Esophagus squamous epithelium (tissue), 5 donors: ENCODE measurements at regions not wholly inside any gene's neighbourhood (a gene's known extent, or its start where the extent isn't known, plus 50 kb on each side); places are given as distances from the start of the nearest gene placed in this dataset.

ENCODE experiments used
- DNase-seq: peaks from one replicate; lab custom pipeline; 2025; lab: John Stamatoyannopoulos, UW
- H3K27ac ChIP-seq, 4 donors: fragments of 200-600 bp; sonication (generic); one replicate each; pipeline ENCODE4 v1.5.1; 2016 to 2019; ENCODE audit warnings: mild to moderate bottlenecking in 1 of 4
- H3K27me3 ChIP-seq, 4 donors: fragments of 200-600 bp; sonication (generic); 1 replicate in 3 of 4; 2 replicates in 1 of 4; pipeline versions ENCODE4 v1.5.1 to v1.6.0; 2017 to 2021; ENCODE audit warnings: antibody characterized with exemption in 1 of 4
- H3K36me3 ChIP-seq, 3 donors: fragments of 200-600 bp; sonication (generic); one replicate each; pipeline ENCODE4 v1.5.1; 2016 to 2019
- H3K4me1 ChIP-seq, 3 donors: fragments of 200-600 bp; sonication (generic); one replicate each; pipeline ENCODE4 v1.5.1; 2017 to 2019
- H3K4me3 ChIP-seq, 4 donors: fragments of 200-600 bp; sonication (generic); 1 replicate in 3 of 4; 2 replicates in 1 of 4; pipeline ENCODE4 v1.5.1; 2016 to 2019; ENCODE audit warnings: mild to moderate bottlenecking in 2 of 4, moderate library complexity in 1 of 4
- H3K9me3 ChIP-seq, 3 donors: fragments of 200-600 bp; sonication (generic); one replicate each; pipeline ENCODE4 v1.5.1; 2016 to 2019
- CTCF ChIP-seq, 6 experiments: fragments of 450-650 bp in 4 of 6; fragments of 200-600 bp in 2 of 6; sonication (generic) in 2 of 6; IDR thresholded peaks; one replicate each; pipeline ENCODE4 v1.5.1; 2016 to 2019; ENCODE audit warnings: antibody characterized with exemption in 6 of 6, mild to moderate bottlenecking in 4 of 6, moderate library complexity in 4 of 6
- POLR2A ChIP-seq, 4 donors: fragments of 450-650 bp; IDR thresholded peaks; one replicate each; pipeline ENCODE4 v1.6.1; 2017; ENCODE audit warnings: antibody characterized with exemption in 4 of 4, mild to moderate bottlenecking in 4 of 4, moderate library complexity in 3 of 4
- WGBS, 2 donors: methylation state at CpG; one replicate each; pipeline ENCODE4 v1.1.5; 2018; 5-methylcytosine and 5-hydroxymethylcytosine counted together
- intact Hi-C: fragments of 100-400 bp; cut with DNase I; formaldehyde crosslinking; loops from one replicate; pipeline ENCODE4 v1.15.0; 2022
- donor health status: DM: yes; HTN: yes; CAD: no.

- H3K27me3 ChIP-seq: no peaks in the 10 kb centered on the region
- no peak for DNase-seq
- H3K4me1 ChIP-seq: no peaks in the 10 kb centered on the region
- H3K27ac ChIP-seq: no peak overlapping the region
- no peaks in the 10 kb centered on the region for H3K9me3 ChIP-seq
- H3K36me3 ChIP-seq: no peaks in the 10 kb centered on the region
- H3K4me3 ChIP-seq: no peak overlapping the region
- intact Hi-C loops: no loop called here
- no peak for TF ChIP-seq POLR2A (IDR thresholded peaks at IDR 0.05)
- TF ChIP-seq CTCF (IDR thresholded peaks at IDR 0.05): no peak
These were observed 224.8 kb upstream of the ZBED5 start for GRCh38 chr11:11082646-11083045.

- no peaks in the 10 kb centered on the region for H3K4me1 ChIP-seq
- no peaks in the 10 kb centered on the region for H3K36me3 ChIP-seq
- TF ChIP-seq CTCF (IDR thresholded peaks at IDR 0.05): no peak
- no peak for TF ChIP-seq POLR2A (IDR thresholded peaks at IDR 0.05)
- no peak overlapping the region for H3K4me3 ChIP-seq
- no peaks in the 10 kb centered on the region for H3K9me3 ChIP-seq
- WGBS, 2 donors: 51 to 54% methylated on average over 4 of the region's 4 CpGs
- intact Hi-C loops: no loop called here
- H3K27me3 ChIP-seq: no peaks in the 10 kb centered on the region
- no peak for DNase-seq
- H3K27ac ChIP-seq: no peak overlapping the region
These were observed 223.9 kb upstream of the ZBED5 start for GRCh38 chr11:11081776-11082175.

GRCh38 chr11:11081288-11081687 lies 223.4 kb upstream of the ZBED5 start:
- Histone ChIP-seq H3K36me3 (no peaks in the 10 kb centered on the region), H3K9me3 (no peaks in the 10 kb centered on the region), H3K4me1 (no peaks in the 10 kb centered on the region), H3K4me3 (no peak overlapping the region), H3K27me3 (no peaks in the 10 kb centered on the region), H3K27ac (no peak overlapping the region)
- no peak for TF ChIP-seq POLR2A (IDR thresholded peaks at IDR 0.05)
- TF ChIP-seq CTCF (IDR thresholded peaks at IDR 0.05): no peak
- DNase-seq: no peak
- WGBS, 2 donors: 60 to 78% methylated on average over 4 of the region's 4 CpGs
- intact Hi-C loops: no loop called here

- Histone ChIP-seq H3K36me3 (no peaks in the 10 kb centered on the region), H3K4me3 (no peak overlapping the region), H3K4me1 (no peaks in the 10 kb centered on the region), H3K27me3 (no peaks in the 10 kb centered on the region), H3K27ac (no peak overlapping the region), H3K9me3 (no peaks in the 10 kb centered on the region)
- intact Hi-C loops: no loop called here
- TF ChIP-seq POLR2A (IDR thresholded peaks at IDR 0.05) (no peak), CTCF (IDR thresholded peaks at IDR 0.05) (no peak)
- 91 to 94% methylated on average over 4 of the region's 4 CpGs for WGBS, 2 donors
- no peak for DNase-seq
These were observed 220.7 kb upstream of the ZBED5 start for GRCh38 chr11:11078344-11079086.

GRCh38 chr11:11077898-11078297 lies 220.0 kb upstream of the ZBED5 start:
- DNase-seq: no peak
- Histone ChIP-seq H3K4me3 (no peak overlapping the region), H3K4me1 (no peaks in the 10 kb centered on the region), H3K27ac (no peak overlapping the region), H3K27me3 (no peaks in the 10 kb centered on the region), H3K36me3 (no peaks in the 10 kb centered on the region), H3K9me3 (no peaks in the 10 kb centered on the region)
- TF ChIP-seq CTCF (IDR thresholded peaks at IDR 0.05): no peak
- TF ChIP-seq POLR2A (IDR thresholded peaks at IDR 0.05): no peak
- WGBS, 2 donors: 67 to 71% methylated on average over 4 of the region's 4 CpGs
- intact Hi-C loops: no loop called here
